ENCODE measurements at regions not wholly inside any gene's neighbourhood (a gene's known extent, or its start where the extent isn't known, plus 50 kb on each side); places are given as distances from the start of the nearest gene placed in this dataset.
"Not testable (repeated sequence)": the region's sequence is repeated elsewhere in the genome, so short reads cannot be mapped to it uniquely, and the experiment has no call there.

GRCh38 chr2:187610450-187610849 lies 56.2 kb upstream of the TFPI start:
- DNase-seq = not testable (repeated sequence)

- DNase-seq = no peak
These were observed 58.6 kb upstream of the TFPI start for GRCh38 chr2:187612857-187613256.

- DNase-seq = no peak
These were observed 60.5 kb upstream of the TFPI start for GRCh38 chr2:187614756-187615155.

- no peak for DNase-seq
These were observed 61.1 kb upstream of the TFPI start for GRCh38 chr2:187615364-187615763.

- DNase-seq = no peak
These were observed 61.7 kb upstream of the TFPI start for GRCh38 chr2:187615902-187616301.

GRCh38 chr2:187617120-187617519 lies 62.9 kb upstream of the TFPI start:
- DNase-seq = no peak

GRCh38 chr2:187617905-187618304 lies 63.7 kb upstream of the TFPI start:
- no peak for DNase-seq

GRCh38 chr2:187618813-187619212 lies 64.6 kb upstream of the TFPI start:
- DNase-seq = no peak

- no peak for DNase-seq
These were observed 72.9 kb upstream of the TFPI start for GRCh38 chr2:187627153-187627552.

- not testable (repeated sequence) for DNase-seq
These were observed 82.6 kb upstream of the TFPI start for GRCh38 chr2:187636731-187637391.

GRCh38 chr2:187637392-187637740 lies 83.1 kb upstream of the TFPI start:
- DNase-seq = not testable (repeated sequence)

- not testable (repeated sequence) for DNase-seq
These were observed 83.5 kb upstream of the TFPI start for GRCh38 chr2:187637771-187638170.

- no peak for DNase-seq
These were observed 84.6 kb upstream of the TFPI start for GRCh38 chr2:187638840-187639239.

- DNase-seq = no peak
These were observed 86.8 kb upstream of the TFPI start for GRCh38 chr2:187640926-187641510.

- DNase-seq = no peak
These were observed 88.3 kb upstream of the TFPI start for GRCh38 chr2:187642498-187642897.

- no peak for DNase-seq
These were observed 90.3 kb upstream of the TFPI start for GRCh38 chr2:187644486-187644885.

GRCh38 chr2:187644981-187645380 lies 90.7 kb upstream of the TFPI start:
- no peak for DNase-seq

GRCh38 chr2:187646556-187646955 lies 92.3 kb upstream of the TFPI start:
- DNase-seq = no peak

- no peak for DNase-seq
These were observed 100.3 kb upstream of the TFPI start for GRCh38 chr2:187654535-187654934.

GRCh38 chr2:187655001-187655400 lies 100.8 kb upstream of the TFPI start:
- DNase-seq = no peak

GRCh38 chr2:187656123-187656522 lies 101.9 kb upstream of the TFPI start:
- DNase-seq = no peak

- no peak for DNase-seq
These were observed 104.8 kb upstream of the TFPI start for GRCh38 chr2:187658952-187659525.

GRCh38 chr2:187676050-187676449 lies 121.8 kb upstream of the TFPI start:
- DNase-seq = not testable (repeated sequence)

- DNase-seq = no peak
These were observed 125.2 kb upstream of the TFPI start for GRCh38 chr2:187679454-187679853.

- no peak for DNase-seq
These were observed 129.9 kb upstream of the TFPI start for GRCh38 chr2:187684174-187684573.

Measured in MV-4-11 (cell line).